Vagina (tissue), 2 donors: ENCODE measurements at regions not wholly inside any gene's neighbourhood (a gene's known extent, or its start where the extent isn't known, plus 50 kb on each side); places are given as distances from the start of the nearest gene placed in this dataset.

ENCODE experiments used
- CTCF ChIP-seq, 3 experiments: fragments of 450-650 bp in 2 of 3; fragments of 200-600 bp in 1 of 3; sonication (generic) in 1 of 3; IDR thresholded peaks; one replicate each; pipeline ENCODE4 v1.5.1; 2017 to 2019; ENCODE audit warnings: antibody characterized with exemption in 3 of 3, mild to moderate bottlenecking in 2 of 3, moderate library complexity in 2 of 3
- POLR2A ChIP-seq, 2 donors: fragments of 450-650 bp; IDR thresholded peaks; one replicate each; pipeline ENCODE4 v1.6.1; 2017; ENCODE audit warnings: antibody characterized with exemption in 2 of 2, mild to moderate bottlenecking in 2 of 2, moderate library complexity in 2 of 2

- TF ChIP-seq CTCF (IDR thresholded peaks at IDR 0.05) (no peak), POLR2A (IDR thresholded peaks at IDR 0.05) (no peak)
These were observed 96.1 kb upstream of the NXT1 start for GRCh38 chr20:23254505-23254904.
